ENCODE measurements at regions not wholly inside any gene's neighbourhood (a gene's known extent, or its start where the extent isn't known, plus 50 kb on each side); places are given as distances from the start of the nearest gene placed in this dataset.

DNA sequence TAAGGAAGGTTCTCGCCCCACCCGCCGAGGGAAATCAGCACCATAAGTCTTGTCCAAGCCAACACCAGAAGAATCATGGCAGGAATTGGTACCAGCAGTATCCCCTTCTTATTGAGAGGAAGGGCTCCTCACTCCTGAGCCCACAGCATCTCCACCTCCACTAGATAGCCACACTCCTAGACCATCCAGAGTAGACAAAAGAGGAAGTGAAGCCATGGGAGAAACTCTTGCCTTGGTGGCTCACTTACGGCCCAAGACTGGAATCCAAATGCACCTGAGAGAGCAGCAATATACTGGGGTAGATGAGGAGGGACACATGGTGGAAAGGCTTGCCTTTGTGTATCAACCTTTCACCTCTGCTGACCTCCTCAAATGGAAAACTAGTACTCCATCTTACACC is 255.3 kb upstream of the PRKX start:
- Histone ChIP-seq H3K9me3 (ENCODE audit: control insufficient read depth, low read length) (no peaks in the 10 kb centered on the region), H3K27ac (no peak overlapping the region), H3K4me2 (ENCODE audit: low read length) (no peak overlapping the region), H3K4me1 (no peaks in the 10 kb centered on the region), H3K4me3 (ENCODE audit: low read depth, low read length) (no peak overlapping the region), H3K79me2 (no peaks in the 10 kb centered on the region), H3K36me3 (ENCODE audit: control insufficient read depth, insufficient read depth, low read length) (no peaks in the 10 kb centered on the region), H3K27me3 (ENCODE audit: control insufficient read depth, insufficient read depth, low read length) (no peaks in the 10 kb centered on the region), H3K9ac (no peak overlapping the region), H2AFZ (no peak overlapping the region)
- TF ChIP-seq, protein P1, sequence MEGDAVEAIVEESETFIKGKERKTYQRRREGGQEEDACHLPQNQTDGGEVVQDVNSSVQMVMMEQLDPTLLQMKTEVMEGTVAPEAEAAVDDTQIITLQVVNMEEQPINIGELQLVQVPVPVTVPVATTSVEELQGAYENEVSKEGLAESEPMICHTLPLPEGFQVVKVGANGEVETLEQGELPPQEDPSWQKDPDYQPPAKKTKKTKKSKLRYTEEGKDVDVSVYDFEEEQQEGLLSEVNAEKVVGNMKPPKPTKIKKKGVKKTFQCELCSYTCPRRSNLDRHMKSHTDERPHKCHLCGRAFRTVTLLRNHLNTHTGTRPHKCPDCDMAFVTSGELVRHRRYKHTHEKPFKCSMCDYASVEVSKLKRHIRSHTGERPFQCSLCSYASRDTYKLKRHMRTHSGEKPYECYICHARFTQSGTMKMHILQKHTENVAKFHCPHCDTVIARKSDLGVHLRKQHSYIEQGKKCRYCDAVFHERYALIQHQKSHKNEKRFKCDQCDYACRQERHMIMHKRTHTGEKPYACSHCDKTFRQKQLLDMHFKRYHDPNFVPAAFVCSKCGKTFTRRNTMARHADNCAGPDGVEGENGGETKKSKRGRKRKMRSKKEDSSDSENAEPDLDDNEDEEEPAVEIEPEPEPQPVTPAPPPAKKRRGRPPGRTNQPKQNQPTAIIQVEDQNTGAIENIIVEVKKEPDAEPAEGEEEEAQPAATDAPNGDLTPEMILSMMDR (IDR thresholded peaks at IDR 0.05), result no peak

DNA sequence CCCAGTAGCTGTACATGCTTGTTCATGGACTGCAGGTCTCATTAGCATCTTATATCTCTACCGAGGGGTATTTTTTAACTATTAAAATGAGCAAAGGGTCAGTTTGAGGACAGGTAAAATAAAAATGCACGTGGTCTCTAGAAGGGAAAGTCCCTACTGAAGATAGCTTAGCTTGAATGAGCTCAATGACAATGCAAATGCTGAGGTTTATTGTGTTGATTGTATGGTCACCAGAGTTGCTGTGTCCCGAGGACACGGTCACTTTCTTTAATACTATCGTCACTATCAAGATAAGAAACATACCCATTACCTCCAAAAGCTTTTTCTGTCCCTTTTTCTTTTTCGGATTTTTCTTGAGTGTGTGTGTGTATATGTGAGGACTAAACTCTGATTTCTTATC is 250.5 kb upstream of the PRKX start:
- no peak overlapping the region for H3K9ac ChIP-seq
- H3K4me2 ChIP-seq (ENCODE audit: low read length), result no peak overlapping the region
- TF ChIP-seq, protein P1 (IDR thresholded peaks at IDR 0.05), result no peak
- H2AFZ ChIP-seq, result no peak overlapping the region
- H3K9me3 ChIP-seq (ENCODE audit: control insufficient read depth, low read length), result no peaks in the 10 kb centered on the region
- no peaks in the 10 kb centered on the region for H3K27me3 ChIP-seq (ENCODE audit: control insufficient read depth, insufficient read depth, low read length)
- no peaks in the 10 kb centered on the region for H3K4me1 ChIP-seq
- no peaks in the 10 kb centered on the region for H3K79me2 ChIP-seq
- H3K36me3 ChIP-seq (ENCODE audit: control insufficient read depth, insufficient read depth, low read length), result no peaks in the 10 kb centered on the region
- H3K27ac ChIP-seq, result no peak overlapping the region
- no peak overlapping the region for H3K4me3 ChIP-seq (ENCODE audit: low read depth, low read length)

DNA sequence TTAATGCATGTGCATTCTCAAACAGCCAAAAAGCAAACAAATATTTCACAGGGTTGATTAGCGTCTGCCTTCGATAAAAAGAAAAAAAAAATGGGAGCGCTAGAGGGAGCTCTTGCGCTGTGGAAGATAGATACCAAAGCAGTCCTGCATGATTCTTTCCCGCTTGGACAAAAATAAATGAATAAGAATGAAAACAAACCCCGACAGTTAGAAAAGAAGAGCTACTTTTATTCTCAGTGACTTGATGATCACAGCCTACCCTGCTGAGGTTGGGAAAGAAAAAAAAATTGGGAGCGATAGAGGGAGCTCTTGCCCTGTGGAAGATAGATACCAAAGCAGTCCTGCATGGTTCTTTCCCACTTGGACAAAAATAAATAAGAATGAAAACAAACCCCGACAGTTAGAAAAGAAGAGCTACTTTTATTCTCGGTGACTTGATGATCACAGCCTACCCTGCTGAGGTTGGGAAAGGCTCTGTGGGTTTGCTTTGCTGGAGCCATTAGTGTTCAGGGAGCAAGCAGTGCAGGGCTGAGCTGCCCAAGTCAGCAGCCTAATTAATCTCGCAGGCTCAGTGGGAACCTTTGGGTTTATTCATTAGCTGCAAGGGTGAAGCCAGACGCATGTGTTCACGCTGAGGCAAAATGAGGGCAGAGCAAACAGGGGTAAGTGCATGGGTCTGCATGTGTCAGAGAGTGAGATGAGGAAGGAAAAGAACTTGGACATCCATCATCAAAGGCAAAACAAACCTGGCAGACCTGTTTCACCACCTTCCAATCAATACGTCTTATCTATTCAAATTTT is 249.3 kb upstream of the PRKX start:
- no peaks in the 10 kb centered on the region for H3K79me2 ChIP-seq
- no peak overlapping the region for H3K4me3 ChIP-seq (ENCODE audit: low read depth, low read length)
- no peaks in the 10 kb centered on the region for H3K27me3 ChIP-seq (ENCODE audit: control insufficient read depth, insufficient read depth, low read length)
- no peak overlapping the region for H3K27ac ChIP-seq
- H3K4me2 ChIP-seq (ENCODE audit: low read length), result peak overlapping the region; percentile 66
- no peaks in the 10 kb centered on the region for H3K9me3 ChIP-seq (ENCODE audit: control insufficient read depth, low read length)
- H3K36me3 ChIP-seq (ENCODE audit: control insufficient read depth, insufficient read depth, low read length), result no peaks in the 10 kb centered on the region
- TF ChIP-seq, protein P1 (IDR thresholded peaks at IDR 0.05), result peak; percentile 27
- H2AFZ ChIP-seq, result peak overlapping the region; percentile 42
- H3K9ac ChIP-seq, result no peak overlapping the region
- H3K4me1 ChIP-seq, result no peaks in the 10 kb centered on the region

DNA sequence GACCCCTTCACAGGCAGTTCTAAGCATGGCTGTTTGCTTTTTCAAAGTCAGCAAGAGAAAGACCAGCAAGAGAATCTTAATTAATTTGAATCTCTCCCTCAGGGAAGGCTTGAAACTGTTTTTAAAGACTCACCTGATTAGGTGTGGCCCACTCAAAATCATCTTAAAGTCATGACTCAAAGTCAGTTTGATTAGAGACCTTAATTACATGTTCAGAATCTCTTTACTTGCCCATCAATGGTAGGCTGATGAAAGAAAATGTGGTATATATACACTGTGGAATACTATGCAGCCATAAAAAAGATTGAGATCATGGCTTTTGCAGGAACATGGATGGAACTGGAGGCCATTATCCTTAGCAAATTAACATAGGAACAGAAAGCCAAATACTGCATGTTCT is 247.5 kb upstream of the PRKX start:
- Histone ChIP-seq H3K27ac (no peak overlapping the region), H3K4me1 (no peaks in the 10 kb centered on the region), H3K79me2 (no peaks in the 10 kb centered on the region), H3K4me3 (ENCODE audit: low read depth, low read length) (no peak overlapping the region), H3K4me2 (ENCODE audit: low read length) (no peak overlapping the region), H3K9ac (no peak overlapping the region), H3K9me3 (ENCODE audit: control insufficient read depth, low read length) (no peaks in the 10 kb centered on the region), H2AFZ (no peak overlapping the region), H3K27me3 (ENCODE audit: control insufficient read depth, insufficient read depth, low read length) (no peaks in the 10 kb centered on the region), H3K36me3 (ENCODE audit: control insufficient read depth, insufficient read depth, low read length) (no peaks in the 10 kb centered on the region)
- TF ChIP-seq, protein P1 (IDR thresholded peaks at IDR 0.05), result no peak

DNA sequence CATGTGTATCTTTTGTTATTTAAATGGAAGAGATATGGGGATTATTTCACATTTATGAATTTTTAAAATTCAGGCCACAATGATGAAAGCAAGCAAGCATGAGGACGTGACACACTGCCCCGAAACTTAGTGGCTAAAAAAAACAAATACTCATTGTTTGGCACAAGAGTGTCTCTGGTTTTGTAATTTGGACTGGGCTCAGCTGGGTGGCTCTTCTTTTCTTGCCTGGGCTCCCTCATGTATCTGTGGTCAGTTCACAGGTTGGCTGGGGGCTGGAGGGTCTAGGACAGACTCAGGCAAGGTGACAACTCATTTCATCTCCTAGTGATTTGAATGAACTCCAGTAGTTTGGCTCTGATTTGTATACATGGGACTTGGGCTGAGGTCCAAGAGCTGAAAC is 238.4 kb upstream of the PRKX start:
- no peaks in the 10 kb centered on the region for H3K27me3 ChIP-seq (ENCODE audit: control insufficient read depth, insufficient read depth, low read length)
- H3K4me1 ChIP-seq, result no peaks in the 10 kb centered on the region
- no peaks in the 10 kb centered on the region for H3K79me2 ChIP-seq
- no peak overlapping the region for H3K4me3 ChIP-seq (ENCODE audit: low read depth, low read length)
- H2AFZ ChIP-seq, result no peak overlapping the region
- no peak overlapping the region for H3K4me2 ChIP-seq (ENCODE audit: low read length)
- H3K36me3 ChIP-seq (ENCODE audit: control insufficient read depth, insufficient read depth, low read length), result no peaks in the 10 kb centered on the region
- no peak overlapping the region for H3K9ac ChIP-seq
- TF ChIP-seq, protein P1 (IDR thresholded peaks at IDR 0.05), result no peak
- no peaks in the 10 kb centered on the region for H3K9me3 ChIP-seq (ENCODE audit: control insufficient read depth, low read length)
- H3K27ac ChIP-seq, result no peak overlapping the region

Data from parathyroid adenoma (tissue), 2 donors.